Esophagus squamous epithelium (tissue), 5 donors: ENCODE measurements at regions not wholly inside any gene's neighbourhood (a gene's known extent, or its start where the extent isn't known, plus 50 kb on each side); places are given as distances from the start of the nearest gene placed in this dataset.

ENCODE experiments used
- DNase-seq: peaks from one replicate; lab custom pipeline; 2025; lab: John Stamatoyannopoulos, UW
- H3K27ac ChIP-seq, 4 donors: fragments of 200-600 bp; sonication (generic); one replicate each; pipeline ENCODE4 v1.5.1; 2016 to 2019; ENCODE audit warnings: mild to moderate bottlenecking in 1 of 4
- H3K27me3 ChIP-seq, 4 donors: fragments of 200-600 bp; sonication (generic); 1 replicate in 3 of 4; 2 replicates in 1 of 4; pipeline versions ENCODE4 v1.5.1 to v1.6.0; 2017 to 2021; ENCODE audit warnings: antibody characterized with exemption in 1 of 4
- H3K36me3 ChIP-seq, 3 donors: fragments of 200-600 bp; sonication (generic); one replicate each; pipeline ENCODE4 v1.5.1; 2016 to 2019
- H3K4me1 ChIP-seq, 3 donors: fragments of 200-600 bp; sonication (generic); one replicate each; pipeline ENCODE4 v1.5.1; 2017 to 2019
- H3K4me3 ChIP-seq, 4 donors: fragments of 200-600 bp; sonication (generic); 1 replicate in 3 of 4; 2 replicates in 1 of 4; pipeline ENCODE4 v1.5.1; 2016 to 2019; ENCODE audit warnings: mild to moderate bottlenecking in 2 of 4, moderate library complexity in 1 of 4
- H3K9me3 ChIP-seq, 3 donors: fragments of 200-600 bp; sonication (generic); one replicate each; pipeline ENCODE4 v1.5.1; 2016 to 2019
- POLR2A ChIP-seq, 4 donors: fragments of 450-650 bp; IDR thresholded peaks; one replicate each; pipeline ENCODE4 v1.6.1; 2017; ENCODE audit warnings: antibody characterized with exemption in 4 of 4, mild to moderate bottlenecking in 4 of 4, moderate library complexity in 3 of 4
- WGBS, 2 donors: methylation state at CpG; one replicate each; pipeline ENCODE4 v1.1.5; 2018; 5-methylcytosine and 5-hydroxymethylcytosine counted together
- intact Hi-C: fragments of 100-400 bp; cut with DNase I; formaldehyde crosslinking; loops from one replicate; pipeline ENCODE4 v1.15.0; 2022
- TF ChIP-seq, protein P1 (sequence below), 6 experiments: fragments of 450-650 bp in 4 of 6; fragments of 200-600 bp in 2 of 6; sonication (generic) in 2 of 6; IDR thresholded peaks; one replicate each; pipeline ENCODE4 v1.5.1; 2016 to 2019; ENCODE audit warnings: antibody characterized with exemption in 6 of 6, mild to moderate bottlenecking in 4 of 6, moderate library complexity in 4 of 6
- donor health status: DM: yes; HTN: yes; CAD: no.

DNA sequence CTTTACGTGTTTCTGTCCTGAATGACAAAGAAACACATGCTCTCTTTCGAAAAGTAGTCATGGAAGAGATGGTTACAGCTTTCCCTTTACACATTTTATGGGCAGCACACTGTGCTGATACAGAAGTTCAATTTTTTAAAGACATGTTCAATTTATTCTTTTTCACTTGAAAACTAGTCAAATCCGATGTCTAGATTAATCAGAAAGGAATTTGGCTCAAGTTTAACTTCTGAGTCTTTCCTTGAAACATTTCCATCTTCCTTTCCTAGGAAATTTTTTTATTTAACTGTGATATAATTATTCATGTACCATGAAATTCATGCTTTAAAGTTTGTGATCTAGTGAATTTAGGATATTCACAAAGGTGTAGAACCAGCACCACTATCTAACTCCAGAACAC is 360.1 kb downstream of the TNS3 start:
- Histone ChIP-seq H3K27ac (no peak overlapping the region), H3K9me3 (no peaks in the 10 kb centered on the region), H3K27me3 (peaks cover 0 to 9% (median 0%) of the 10 kb centered on the region in 4 donors), H3K4me1 (no peaks in the 10 kb centered on the region), H3K4me3 (no peak overlapping the region), H3K36me3 (no peaks in the 10 kb centered on the region)
- TF ChIP-seq, protein P1, sequence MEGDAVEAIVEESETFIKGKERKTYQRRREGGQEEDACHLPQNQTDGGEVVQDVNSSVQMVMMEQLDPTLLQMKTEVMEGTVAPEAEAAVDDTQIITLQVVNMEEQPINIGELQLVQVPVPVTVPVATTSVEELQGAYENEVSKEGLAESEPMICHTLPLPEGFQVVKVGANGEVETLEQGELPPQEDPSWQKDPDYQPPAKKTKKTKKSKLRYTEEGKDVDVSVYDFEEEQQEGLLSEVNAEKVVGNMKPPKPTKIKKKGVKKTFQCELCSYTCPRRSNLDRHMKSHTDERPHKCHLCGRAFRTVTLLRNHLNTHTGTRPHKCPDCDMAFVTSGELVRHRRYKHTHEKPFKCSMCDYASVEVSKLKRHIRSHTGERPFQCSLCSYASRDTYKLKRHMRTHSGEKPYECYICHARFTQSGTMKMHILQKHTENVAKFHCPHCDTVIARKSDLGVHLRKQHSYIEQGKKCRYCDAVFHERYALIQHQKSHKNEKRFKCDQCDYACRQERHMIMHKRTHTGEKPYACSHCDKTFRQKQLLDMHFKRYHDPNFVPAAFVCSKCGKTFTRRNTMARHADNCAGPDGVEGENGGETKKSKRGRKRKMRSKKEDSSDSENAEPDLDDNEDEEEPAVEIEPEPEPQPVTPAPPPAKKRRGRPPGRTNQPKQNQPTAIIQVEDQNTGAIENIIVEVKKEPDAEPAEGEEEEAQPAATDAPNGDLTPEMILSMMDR (IDR thresholded peaks at IDR 0.05) = no peak
- no peak for TF ChIP-seq POLR2A (IDR thresholded peaks at IDR 0.05)
- no peak for DNase-seq
- 53 to 67% methylated on average over 3 of the region's 3 CpGs for WGBS, 2 donors
- intact Hi-C loops = no loop called here

DNA sequence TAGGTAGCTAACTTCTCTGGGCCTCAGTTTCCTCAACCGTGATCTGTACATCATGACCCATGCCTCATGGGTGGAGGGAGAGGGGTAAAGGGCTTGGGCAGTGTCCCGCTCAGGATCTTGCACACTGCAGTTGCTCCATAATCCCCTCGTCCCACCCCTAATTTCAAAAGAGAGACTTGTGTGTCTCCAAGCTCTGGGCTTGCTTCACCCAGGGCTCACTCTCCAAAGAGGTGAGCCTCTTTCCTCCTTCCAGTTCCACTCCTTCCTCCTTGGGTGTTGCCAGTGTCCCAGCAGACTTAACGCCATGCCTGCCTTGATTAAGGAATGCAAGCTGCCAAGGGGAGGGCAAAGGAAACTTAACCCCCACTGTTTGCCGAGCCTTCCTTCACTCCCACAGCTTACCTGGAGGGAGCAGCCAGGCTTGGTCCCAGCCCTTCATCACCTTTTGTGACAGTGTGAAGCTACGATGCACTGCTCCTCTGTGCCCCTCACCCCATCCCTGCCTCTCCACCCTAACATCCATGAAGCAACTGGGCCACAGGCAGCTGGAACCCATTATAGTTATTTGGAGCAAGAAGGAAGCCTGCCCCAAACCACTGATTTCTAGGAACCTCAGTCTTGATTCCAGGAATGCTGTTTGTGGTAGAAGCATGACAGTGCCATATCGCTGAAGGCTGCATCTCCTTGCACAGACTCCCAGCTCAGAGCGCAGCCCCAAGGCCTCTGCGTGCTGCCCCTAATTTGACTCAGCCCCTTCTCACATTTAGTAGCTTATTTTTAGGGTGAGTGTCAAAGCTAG is 363.3 kb downstream of the TNS3 start:
- Histone ChIP-seq H3K36me3 (no peaks in the 10 kb centered on the region), H3K4me3 (no peak overlapping the region), H3K9me3 (no peaks in the 10 kb centered on the region), H3K4me1 (peaks cover 0 to 12% (median 0%) of the 10 kb centered on the region in 3 donors), H3K27me3 (peaks cover 0 to 9% (median 0%) of the 10 kb centered on the region in 4 donors), H3K27ac (no peak overlapping the region)
- DNase-seq = no peak
- 56 to 72% methylated on average over 9 of the region's 9 CpGs for WGBS, 2 donors
- intact Hi-C loops = no loop called here
- TF ChIP-seq, protein P1 (IDR thresholded peaks at IDR 0.05) = no peak
- TF ChIP-seq POLR2A (IDR thresholded peaks at IDR 0.05) = no peak

DNA sequence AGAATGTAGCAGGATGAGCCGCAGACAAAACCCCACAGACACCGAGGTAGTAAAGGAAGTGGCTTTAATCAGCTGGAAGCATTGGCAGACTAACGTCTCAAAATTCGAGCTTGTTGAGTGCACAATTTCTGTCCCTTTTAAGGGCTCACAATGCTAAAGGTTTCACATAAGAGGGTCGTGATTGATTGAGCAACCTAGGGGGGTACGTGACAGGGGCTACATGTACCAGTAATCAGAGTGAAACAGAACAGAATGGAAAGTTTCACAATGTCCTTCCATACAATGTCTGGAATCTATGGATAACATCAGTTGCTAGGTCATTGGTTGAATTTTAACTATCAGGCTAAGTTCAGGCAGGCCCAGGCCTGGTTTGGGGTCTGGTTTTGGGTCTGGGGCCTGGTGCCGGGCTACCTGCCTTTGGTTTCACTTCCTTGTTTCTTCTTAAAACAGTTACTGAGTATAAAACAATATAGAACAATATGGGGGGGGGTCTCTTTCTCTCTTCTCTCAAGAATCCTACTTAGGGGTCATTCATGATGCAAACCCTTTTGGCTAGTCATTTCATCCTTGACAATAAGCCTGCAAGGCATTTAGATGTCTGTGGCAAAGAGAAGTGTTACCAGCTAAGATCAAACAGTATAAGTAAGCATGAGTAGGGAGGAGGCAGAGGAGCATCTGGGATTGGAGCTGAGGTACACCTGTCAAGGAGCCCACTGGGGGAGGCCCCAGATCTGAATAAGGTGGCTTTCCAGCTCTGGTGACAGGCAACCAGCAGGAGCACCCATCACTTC is 364.1 kb downstream of the TNS3 start:
- Histone ChIP-seq H3K4me1 (peaks cover 0 to 12% (median 0%) of the 10 kb centered on the region in 3 donors), H3K9me3 (no peaks in the 10 kb centered on the region), H3K36me3 (no peaks in the 10 kb centered on the region), H3K27ac (no peak overlapping the region), H3K4me3 (no peak overlapping the region), H3K27me3 (peaks cover 0 to 9% (median 0%) of the 10 kb centered on the region in 4 donors)
- DNase-seq = no peak
- TF ChIP-seq, protein P1 (IDR thresholded peaks at IDR 0.05) = no peak
- TF ChIP-seq POLR2A (IDR thresholded peaks at IDR 0.05) = no peak
- intact Hi-C loops = no loop called here
- 68 to 74% methylated on average over 5 to 7 of the region's 7 CpGs for WGBS, 2 donors

DNA sequence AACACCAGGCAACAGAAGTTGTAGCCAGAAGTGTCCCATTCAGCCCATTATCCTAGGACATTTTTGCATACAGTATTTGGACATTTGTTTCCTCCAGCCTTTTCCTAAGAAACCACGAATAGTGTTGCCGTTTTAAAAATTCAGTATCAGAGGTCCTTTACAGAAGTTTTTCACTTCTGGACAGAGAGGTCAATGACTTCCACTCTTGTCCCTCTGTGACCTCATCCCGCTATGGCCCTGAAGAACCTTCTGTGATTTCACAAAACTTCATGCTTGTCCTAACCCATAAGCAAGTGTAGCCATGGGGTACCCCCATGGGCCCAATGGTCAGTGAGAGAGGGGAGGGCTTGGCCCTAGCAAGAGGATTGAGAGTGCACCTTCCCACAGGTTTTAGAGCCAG is 364.8 kb downstream of the TNS3 start:
- intact Hi-C loops = no loop called here
- H3K27ac ChIP-seq = no peak overlapping the region
- H3K36me3 ChIP-seq = no peaks in the 10 kb centered on the region
- no peak overlapping the region for H3K4me3 ChIP-seq
- H3K27me3 ChIP-seq = peaks cover 0 to 9% (median 0%) of the 10 kb centered on the region in 4 donors
- DNase-seq = no peak
- no peak for TF ChIP-seq POLR2A (IDR thresholded peaks at IDR 0.05)
- TF ChIP-seq, protein P1 (IDR thresholded peaks at IDR 0.05) = no peak
- WGBS, 2 donors = 84 to 93% methylated on average over 3 of the region's 3 CpGs
- no peaks in the 10 kb centered on the region for H3K9me3 ChIP-seq
- peaks cover 0 to 12% (median 0%) of the 10 kb centered on the region in 3 donors for H3K4me1 ChIP-seq

DNA sequence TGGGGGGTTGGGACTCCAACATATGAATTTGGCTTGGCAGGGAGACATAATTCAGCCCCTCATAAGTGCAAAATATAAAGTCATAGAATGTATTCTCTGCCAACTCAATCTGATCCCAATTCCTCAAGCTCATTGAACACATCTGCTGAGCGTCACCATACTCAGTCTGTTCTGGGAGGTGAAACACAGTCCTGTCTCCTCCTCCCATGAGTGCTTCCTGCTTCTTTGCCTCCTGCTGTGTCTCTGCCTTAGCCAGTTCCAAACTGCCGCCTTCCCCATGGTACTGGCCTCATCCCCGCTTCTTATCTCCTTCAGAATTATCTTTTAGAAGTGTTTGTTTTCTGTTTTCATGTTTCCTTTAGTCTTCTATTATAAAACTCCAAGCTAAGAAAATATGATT is 365.5 kb downstream of the TNS3 start:
- Histone ChIP-seq H3K9me3 (no peaks in the 10 kb centered on the region), H3K27ac (no peak overlapping the region), H3K4me1 (peaks cover 0 to 12% (median 0%) of the 10 kb centered on the region in 3 donors), H3K36me3 (no peaks in the 10 kb centered on the region), H3K27me3 (peaks cover 0 to 9% (median 0%) of the 10 kb centered on the region in 4 donors), H3K4me3 (no peak overlapping the region)
- DNase-seq = no peak
- 82 to 97% methylated on average over 3 of the region's 3 CpGs for WGBS, 2 donors
- intact Hi-C loops = no loop called here
- TF ChIP-seq, protein P1 (IDR thresholded peaks at IDR 0.05) = no peak
